ENCODE measurements at regions not wholly inside any gene's neighbourhood (a gene's known extent, or its start where the extent isn't known, plus 50 kb on each side); places are given as distances from the start of the nearest gene placed in this dataset.

DNA sequence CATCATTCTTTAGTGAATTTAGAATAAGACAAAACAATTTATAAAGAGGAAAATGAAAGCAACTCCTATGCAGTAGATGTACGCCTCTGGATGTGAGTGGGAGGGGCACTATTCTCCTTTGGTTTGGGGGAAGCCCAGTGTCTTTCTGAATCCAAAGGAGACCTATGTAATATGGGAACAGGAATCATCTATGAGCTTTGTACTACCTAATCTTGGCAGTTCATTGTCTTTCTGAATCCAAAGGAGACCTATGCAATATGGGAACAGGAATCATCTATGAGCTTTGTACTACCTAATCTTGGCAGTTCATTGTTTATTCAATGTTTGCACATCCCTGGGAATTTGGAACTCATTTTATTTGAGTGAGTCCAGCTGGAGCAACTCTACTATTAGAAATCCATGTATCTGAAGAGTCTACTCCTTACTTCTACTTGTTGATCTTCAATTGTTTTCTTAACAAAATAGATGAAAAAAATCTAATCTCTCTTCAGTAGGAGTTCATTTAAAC, 401.1 kb upstream of the LRATD1 start:
- Histone ChIP-seq H3K4me1 (no peaks in the 10 kb centered on the region), H3K27ac (no peak overlapping the region), H3K9me3 (no peaks in the 10 kb centered on the region), H3K4me3 (no peak overlapping the region), H3K27me3 (no peaks in the 10 kb centered on the region), H3K36me3 (no peaks in the 10 kb centered on the region)
- FAIRE-seq (no peak), DNase-seq (no peak), ATAC-seq (no peak)
- TF ChIP-seq, protein P1, sequence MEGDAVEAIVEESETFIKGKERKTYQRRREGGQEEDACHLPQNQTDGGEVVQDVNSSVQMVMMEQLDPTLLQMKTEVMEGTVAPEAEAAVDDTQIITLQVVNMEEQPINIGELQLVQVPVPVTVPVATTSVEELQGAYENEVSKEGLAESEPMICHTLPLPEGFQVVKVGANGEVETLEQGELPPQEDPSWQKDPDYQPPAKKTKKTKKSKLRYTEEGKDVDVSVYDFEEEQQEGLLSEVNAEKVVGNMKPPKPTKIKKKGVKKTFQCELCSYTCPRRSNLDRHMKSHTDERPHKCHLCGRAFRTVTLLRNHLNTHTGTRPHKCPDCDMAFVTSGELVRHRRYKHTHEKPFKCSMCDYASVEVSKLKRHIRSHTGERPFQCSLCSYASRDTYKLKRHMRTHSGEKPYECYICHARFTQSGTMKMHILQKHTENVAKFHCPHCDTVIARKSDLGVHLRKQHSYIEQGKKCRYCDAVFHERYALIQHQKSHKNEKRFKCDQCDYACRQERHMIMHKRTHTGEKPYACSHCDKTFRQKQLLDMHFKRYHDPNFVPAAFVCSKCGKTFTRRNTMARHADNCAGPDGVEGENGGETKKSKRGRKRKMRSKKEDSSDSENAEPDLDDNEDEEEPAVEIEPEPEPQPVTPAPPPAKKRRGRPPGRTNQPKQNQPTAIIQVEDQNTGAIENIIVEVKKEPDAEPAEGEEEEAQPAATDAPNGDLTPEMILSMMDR (IDR thresholded peaks at IDR 0.05): no peak
- intact Hi-C loops (cut with DNase I): no loop called here
- WGBS, 2 donors: 68 to 78% methylated on average over 1 of the region's 1 CpG

DNA sequence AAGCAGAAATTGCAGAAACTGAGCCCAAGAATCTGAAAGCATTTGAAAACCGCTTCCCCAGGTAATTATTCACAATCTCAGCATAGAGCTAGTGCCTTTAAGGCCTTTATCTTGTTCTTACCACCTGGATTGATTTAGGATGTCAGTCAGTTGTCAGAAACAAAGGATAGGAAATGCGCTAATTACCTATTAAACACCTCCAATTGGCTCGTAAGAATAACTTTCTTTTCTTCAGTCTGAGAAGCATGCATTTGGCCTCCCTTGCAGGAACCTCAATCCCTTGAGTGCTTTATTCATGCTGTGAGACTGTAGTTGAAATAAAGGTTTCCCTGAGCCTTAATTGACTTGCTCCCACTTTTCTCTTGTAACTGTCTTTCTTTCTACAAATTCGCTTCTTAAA, 400.3 kb upstream of the LRATD1 start:
- H3K36me3 ChIP-seq: no peaks in the 10 kb centered on the region
- intact Hi-C loops (cut with DNase I): no loop called here
- TF ChIP-seq, protein P1 (IDR thresholded peaks at IDR 0.05): no peak
- DNase-seq (no peak), ATAC-seq (no peak), FAIRE-seq (no peak)
- no peak overlapping the region for H3K27ac ChIP-seq
- 77 to 79% methylated on average over 4 of the region's 4 CpGs for WGBS, 2 donors
- no peaks in the 10 kb centered on the region for H3K4me1 ChIP-seq
- no peaks in the 10 kb centered on the region for H3K27me3 ChIP-seq
- no peaks in the 10 kb centered on the region for H3K9me3 ChIP-seq
- no peak overlapping the region for H3K4me3 ChIP-seq

DNA sequence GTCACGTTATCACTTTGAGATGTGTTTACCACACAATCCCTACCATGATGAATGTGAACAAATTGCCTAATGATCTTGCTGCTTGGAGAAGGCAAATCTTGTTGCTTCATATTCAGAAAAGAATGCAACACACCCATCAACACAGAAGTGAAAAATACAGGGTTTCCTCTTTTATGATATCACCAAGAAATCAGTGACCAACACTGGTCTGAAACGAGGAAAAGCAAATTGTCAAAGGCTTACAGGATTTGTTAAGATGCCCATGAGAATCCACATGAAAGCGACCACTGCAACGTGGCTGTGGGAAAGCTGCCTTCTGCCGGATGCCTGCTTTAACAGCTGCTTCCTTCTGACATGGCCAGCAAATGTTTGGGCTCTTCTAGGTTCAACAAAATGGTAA, 397.6 kb upstream of the LRATD1 start:
- Histone ChIP-seq H3K27me3 (no peaks in the 10 kb centered on the region), H3K9me3 (no peaks in the 10 kb centered on the region), H3K27ac (no peak overlapping the region), H3K4me1 (no peaks in the 10 kb centered on the region), H3K36me3 (no peaks in the 10 kb centered on the region), H3K4me3 (no peak overlapping the region)
- TF ChIP-seq, protein P1 (IDR thresholded peaks at IDR 0.05): no peak
- FAIRE-seq: no peak
- WGBS, 2 donors: 27 to 37% methylated on average over 5 of the region's 5 CpGs
- ATAC-seq: no peak
- intact Hi-C loops (cut with DNase I): no loop called here
- DNase-seq: no peak

DNA sequence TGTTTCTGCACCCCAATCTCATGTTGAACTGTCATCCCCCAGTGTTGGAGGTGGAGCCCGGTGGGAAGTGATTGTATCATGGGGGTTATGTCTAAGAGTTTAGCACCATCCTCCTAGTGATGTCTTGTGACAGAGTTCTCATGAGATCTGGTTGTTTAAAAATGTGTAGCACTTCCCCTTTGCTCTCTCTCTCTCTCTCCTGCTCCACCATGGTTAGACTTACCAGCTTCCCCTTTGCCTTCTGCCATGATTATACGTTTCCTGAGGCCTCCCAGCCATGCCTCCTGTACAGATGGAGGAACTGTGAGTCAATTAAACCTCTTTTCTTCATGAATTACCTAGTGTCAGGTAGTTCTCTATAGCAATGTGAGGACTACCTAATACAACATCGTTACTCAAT, 396.9 kb upstream of the LRATD1 start:
- intact Hi-C loops (cut with DNase I): no loop called here
- Histone ChIP-seq H3K27me3 (no peaks in the 10 kb centered on the region), H3K9me3 (no peaks in the 10 kb centered on the region), H3K4me1 (no peaks in the 10 kb centered on the region), H3K27ac (no peak overlapping the region), H3K4me3 (no peak overlapping the region), H3K36me3 (no peaks in the 10 kb centered on the region)
- DNase-seq (no peak), FAIRE-seq (no peak), ATAC-seq (no peak)
- TF ChIP-seq, protein P1 (IDR thresholded peaks at IDR 0.05): no peak
- 59 to 70% methylated on average over 3 of the region's 3 CpGs for WGBS, 2 donors

DNA sequence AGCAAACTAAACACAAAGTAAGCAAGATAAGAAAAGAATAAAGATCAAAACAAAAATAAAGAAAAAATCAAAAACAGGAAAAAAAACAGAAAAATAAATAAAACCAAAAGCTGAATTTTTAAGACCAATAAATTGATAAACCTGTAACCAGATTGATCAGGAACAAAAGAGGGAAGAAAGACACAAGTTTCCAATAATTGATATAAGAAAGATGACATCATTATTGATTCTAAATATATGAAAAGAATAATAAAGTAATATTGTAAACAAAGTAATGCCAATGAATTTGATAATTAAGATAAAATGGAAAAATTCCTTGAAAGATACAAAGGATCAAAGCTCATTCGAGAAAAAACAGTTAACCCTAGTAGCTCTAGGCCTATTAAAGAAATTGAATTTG, 394.6 kb upstream of the LRATD1 start:
- intact Hi-C loops (cut with DNase I): no loop called here
- Histone ChIP-seq H3K27me3 (no peaks in the 10 kb centered on the region), H3K9me3 (no peaks in the 10 kb centered on the region), H3K4me3 (no peak overlapping the region), H3K27ac (no peak overlapping the region), H3K36me3 (no peaks in the 10 kb centered on the region), H3K4me1 (no peaks in the 10 kb centered on the region)
- ATAC-seq (no peak), FAIRE-seq (no peak), DNase-seq (no peak)
- TF ChIP-seq, protein P1 (IDR thresholded peaks at IDR 0.05): no peak
- 69% methylated on average over 1 of the region's 1 CpG for WGBS, 2 donors

All from pancreas (tissue), 10 donors.